DND-41 (cell line): ENCODE measurements at regions not wholly inside any gene's neighbourhood (a gene's known extent, or its start where the extent isn't known, plus 50 kb on each side); places are given as distances from the start of the nearest gene placed in this dataset.
"Not testable (repeated sequence)": the region's sequence is repeated elsewhere in the genome, so short reads cannot be mapped to it uniquely, and the experiment has no call there.

Experiments
- ATAC-seq: fragments of 200-7000 bp; cut with Tn5 transposase; 3 replicates; pipeline ENCODE4 v1.9.1; 2021; ENCODE audit warnings: low read depth; ENCODE audit not compliant: insufficient read depth
- DNase-seq: peaks from one replicate; pipeline ENCODE4 v3.0.0-alpha.2; 2020
- H2AFZ ChIP-seq: 2 replicates; pipeline ENCODE4 v1.6.0; 2012; ENCODE audit warnings: low read depth, low read length
- H3K27ac ChIP-seq: 2 replicates; pipeline ENCODE4 v1.5.1; 2012; ENCODE audit warnings: low read length, inconsistent platforms
- H3K27me3 ChIP-seq: fragments of 200-600 bp; sonication (generic); 2 replicates; pipeline ENCODE4 v1.6.0; 2012; ENCODE audit warnings: low read length, mild to moderate bottlenecking, inconsistent platforms; ENCODE audit not compliant: insufficient read depth, poor library complexity
- H3K36me3 ChIP-seq: 2 replicates; pipeline ENCODE4 v1.5.1; 2012; ENCODE audit warnings: low read length, inconsistent platforms; ENCODE audit not compliant: insufficient read depth
- H3K4me1 ChIP-seq: 2 replicates; pipeline ENCODE4 v1.5.1; 2012; ENCODE audit warnings: mild to moderate bottlenecking, low read length; ENCODE audit not compliant: insufficient read depth
- H3K4me2 ChIP-seq: 2 replicates; pipeline ENCODE4 v1.6.0; 2012; ENCODE audit warnings: mild to moderate bottlenecking, moderate library complexity, low read length, inconsistent platforms; ENCODE audit not compliant: insufficient read depth
- H3K4me3 ChIP-seq, 2 experiments: fragments of 200-600 bp in 1 of 2; shearing (Covaris generic) in 1 of 2; 2 replicates each; pipeline ENCODE4 v1.5.1; 2012 to 2016; ENCODE audit warnings: inconsistent platforms in 2 of 2, low read length in 2 of 2, mild to moderate bottlenecking in 2 of 2, low read depth in 1 of 2, moderate library complexity in 1 of 2
- H3K79me2 ChIP-seq: 2 replicates; pipeline ENCODE4 v1.6.0; 2012; ENCODE audit warnings: low read length, inconsistent platforms; ENCODE audit not compliant: insufficient read depth
- H3K9ac ChIP-seq: 2 replicates; pipeline ENCODE4 v1.6.0; 2012; ENCODE audit warnings: low read depth, mild to moderate bottlenecking, inconsistent platforms, low read length, moderate library complexity
- H3K9me3 ChIP-seq: 2 replicates; pipeline ENCODE4 v1.5.1; 2012; ENCODE audit warnings: low read length, moderate library complexity, mild to moderate bottlenecking, inconsistent platforms; ENCODE audit not compliant: insufficient read depth, severe bottlenecking
- H4K20me1 ChIP-seq: 2 replicates; pipeline ENCODE4 v1.6.0; 2012; ENCODE audit warnings: low read length; ENCODE audit not compliant: insufficient read depth
- CTCF ChIP-seq: IDR thresholded peaks from 2 replicates; pipeline ENCODE4 v1.5.1; 2012; ENCODE audit warnings: borderline replicate concordance, low read length, moderate library complexity, mild to moderate bottlenecking; ENCODE audit not compliant: poor library complexity, severe bottlenecking; ENCODE audit errors: extremely low read depth
- EZH2 ChIP-seq: IDR thresholded peaks from 3 replicates; pipeline ENCODE4 v1.6.1; 2012; ENCODE audit warnings: borderline replicate concordance, low read depth, mild to moderate bottlenecking, moderate library complexity, low read length, inconsistent platforms; ENCODE audit not compliant: severe bottlenecking

GRCh38 chr2:16726147-16726546 is 60.5 kb upstream of the CYRIA start:
- no peaks in the 10 kb centered on the region for H3K27me3 ChIP-seq
- no peak overlapping the region for H2AFZ ChIP-seq
- no peaks in the 10 kb centered on the region for H4K20me1 ChIP-seq
- H3K4me3 ChIP-seq = no peak overlapping the region
- no peaks in the 10 kb centered on the region for H3K4me1 ChIP-seq
- H3K9ac ChIP-seq = no peak overlapping the region
- no peak for ATAC-seq
- no peaks in the 10 kb centered on the region for H3K79me2 ChIP-seq
- H3K36me3 ChIP-seq = no peaks in the 10 kb centered on the region
- no peak for DNase-seq
- no peak overlapping the region for H3K4me2 ChIP-seq
- no peak for TF ChIP-seq CTCF
- TF ChIP-seq EZH2 = no peak
- H3K27ac ChIP-seq = no peak overlapping the region
- H3K9me3 ChIP-seq = no peaks in the 10 kb centered on the region

- H3K9me3 ChIP-seq = no peaks in the 10 kb centered on the region
- no peak overlapping the region for H2AFZ ChIP-seq
- ATAC-seq (no peak), DNase-seq (no peak)
- H3K9ac ChIP-seq = no peak overlapping the region
- H3K4me1 ChIP-seq = no peaks in the 10 kb centered on the region
- no peaks in the 10 kb centered on the region for H3K27me3 ChIP-seq
- H3K36me3 ChIP-seq = no peaks in the 10 kb centered on the region
- H3K27ac ChIP-seq = no peak overlapping the region
- H3K4me2 ChIP-seq = no peak overlapping the region
- no peaks in the 10 kb centered on the region for H3K79me2 ChIP-seq
- H4K20me1 ChIP-seq = no peaks in the 10 kb centered on the region
- TF ChIP-seq EZH2 (no peak), CTCF (no peak)
- H3K4me3 ChIP-seq = no peak overlapping the region
Measured at GRCh38 chr2:16725549-16725948, 59.9 kb upstream of the CYRIA start.

GRCh38 chr2:16722677-16723076 is 57.0 kb upstream of the CYRIA start:
- Histone ChIP-seq H4K20me1 (no peaks in the 10 kb centered on the region), H3K4me3 (no peak overlapping the region), H3K9ac (no peak overlapping the region), H3K9me3 (no peaks in the 10 kb centered on the region), H3K4me1 (no peaks in the 10 kb centered on the region), H2AFZ (no peak overlapping the region), H3K4me2 (no peak overlapping the region), H3K79me2 (no peaks in the 10 kb centered on the region), H3K36me3 (no peaks in the 10 kb centered on the region), H3K27ac (no peak overlapping the region), H3K27me3 (no peaks in the 10 kb centered on the region)
- ATAC-seq = no peak
- TF ChIP-seq CTCF (no peak), EZH2 (no peak)
- DNase-seq = no peak

GRCh38 chr2:16722126-16722525 is 56.5 kb upstream of the CYRIA start:
- ATAC-seq = no peak
- Histone ChIP-seq H3K27ac (no peak overlapping the region), H2AFZ (no peak overlapping the region), H4K20me1 (no peaks in the 10 kb centered on the region), H3K9ac (no peak overlapping the region), H3K4me1 (no peaks in the 10 kb centered on the region), H3K4me2 (no peak overlapping the region), H3K9me3 (no peaks in the 10 kb centered on the region), H3K36me3 (no peaks in the 10 kb centered on the region), H3K4me3 (no peak overlapping the region), H3K79me2 (no peaks in the 10 kb centered on the region), H3K27me3 (no peaks in the 10 kb centered on the region)
- TF ChIP-seq CTCF = no peak
- no peak for TF ChIP-seq EZH2
- no peak for DNase-seq

DNA sequence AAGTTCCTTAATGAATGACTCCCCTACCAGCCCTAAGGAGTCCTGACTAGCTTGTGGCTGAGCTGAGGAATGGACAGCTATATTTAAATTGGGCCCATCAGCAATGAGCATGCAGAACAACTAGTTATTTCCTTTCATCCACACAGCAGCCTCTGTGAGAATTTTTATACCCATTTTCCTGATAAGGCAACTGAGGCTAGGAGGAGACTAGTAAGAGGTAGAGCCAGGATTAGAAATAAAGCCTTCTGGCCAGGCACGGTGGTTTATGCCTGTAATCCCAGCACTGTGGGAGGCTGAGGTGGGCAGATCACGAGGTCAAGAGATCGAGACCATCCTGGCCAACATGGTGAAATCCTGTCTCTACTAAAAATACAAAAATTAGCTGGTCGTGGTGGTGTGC is 55.9 kb upstream of the CYRIA start:
- not testable (repeated sequence) for H4K20me1 ChIP-seq, H3K27ac ChIP-seq, H2AFZ ChIP-seq, H3K79me2 ChIP-seq, H3K4me2 ChIP-seq, H3K36me3 ChIP-seq, H3K27me3 ChIP-seq, H3K9me3 ChIP-seq, DNase-seq, H3K4me3 ChIP-seq, H3K9ac ChIP-seq, ATAC-seq, H3K4me1 ChIP-seq
